Activated naive CD4-positive, alpha-beta T cell treated with anti-CD3 and anti-CD28 coated beads, Interleukin-2, amount 50 U/mL, for 72 hours (primary cell): ENCODE measurements at regions not wholly inside any gene's neighbourhood (a gene's known extent, or its start where the extent isn't known, plus 50 kb on each side); places are given as distances from the start of the nearest gene placed in this dataset.
"Not testable (repeated sequence)": the region's sequence is repeated elsewhere in the genome, so short reads cannot be mapped to it uniquely, and the experiment has no call there.

Experiments used
- ATAC-seq, 2 donors: fragments of 150-1000 bp; cut with Tn5 transposase; 2 replicates each; pipeline ENCODE4 v1.10.0; 2021; ENCODE audit warnings: mild to moderate bottlenecking in 2 of 2, moderate library complexity in 2 of 2
- DNase-seq, 2 donors: peaks; one replicate each; pipeline ENCODE4 v3.0.0; 2021 to 2022; ENCODE audit warnings: low spot score in 2 of 2
- H3K27ac Mint-ChIP-seq, 2 donors: one replicate each; pipeline ENCODE4 v1.8.0; 2022; ENCODE audit warnings: mild to moderate bottlenecking in 2 of 2, mixed read lengths in 2 of 2
- H3K36me3 Mint-ChIP-seq, 2 donors: one replicate each; pipeline ENCODE4 v1.8.0; 2022; ENCODE audit warnings: mixed read lengths in 2 of 2
- H3K9me3 Mint-ChIP-seq, 2 donors: one replicate each; pipeline ENCODE4 v1.8.0; 2022; ENCODE audit warnings: mixed read lengths in 2 of 2

DNA sequence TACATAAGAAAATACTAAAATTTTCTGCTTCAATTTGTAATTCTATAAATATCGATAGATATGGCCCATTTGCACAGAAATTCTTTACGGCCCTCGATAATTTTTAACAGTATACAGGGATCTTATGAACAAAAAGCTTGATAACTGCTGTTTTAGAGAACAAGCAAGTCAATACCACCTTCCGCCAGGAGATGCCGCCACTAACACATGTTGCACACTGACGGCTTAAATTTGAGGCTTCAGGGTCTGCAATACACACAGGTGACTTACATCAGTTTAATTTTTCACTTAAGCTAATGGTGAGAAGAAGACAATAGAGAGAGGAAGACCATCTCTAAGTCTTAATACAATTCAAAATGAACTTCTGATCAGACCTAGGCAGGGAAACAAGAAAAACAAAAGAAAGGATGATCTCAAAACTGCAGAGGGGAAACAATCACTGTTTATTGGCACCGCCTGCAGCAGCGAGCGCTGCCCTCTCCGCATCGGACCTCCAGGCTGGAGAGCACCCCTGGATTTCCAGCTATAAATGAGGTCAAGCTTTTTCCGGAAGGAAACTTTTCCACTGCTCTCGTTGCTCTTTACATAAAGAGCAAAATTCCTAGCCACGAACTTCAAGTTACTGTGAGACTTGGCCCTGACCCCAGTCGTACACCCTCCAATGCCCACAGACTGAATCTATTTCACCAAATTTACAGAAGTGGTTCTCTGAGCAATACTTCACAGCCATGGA, 53.9 kb downstream of the OTOR start:
- peaks cover 0 to under 1% of the 10 kb centered on the region in 2 donors for H3K36me3 Mint-ChIP-seq
- no peak overlapping the region for H3K27ac Mint-ChIP-seq
- ATAC-seq (peak in 1 of 2 donors; percentile 44), DNase-seq (peak in 1 of 2 donors; percentile 68)
- no peaks in the 10 kb centered on the region for H3K9me3 Mint-ChIP-seq

DNA sequence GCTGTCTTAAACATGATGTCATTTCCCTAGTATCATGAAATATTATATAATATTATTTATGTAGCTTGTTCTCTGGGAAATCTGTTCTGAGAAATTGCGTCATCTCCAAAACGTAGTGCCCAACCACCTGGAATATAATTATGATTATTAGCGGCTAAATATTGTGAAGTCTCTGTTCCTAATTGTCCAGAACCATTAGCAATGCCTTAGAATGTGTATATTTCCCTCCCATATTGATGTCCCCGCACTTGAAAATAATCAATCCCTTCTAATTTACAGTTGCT, 54.4 kb downstream of the OTOR start:
- no peaks in the 10 kb centered on the region for H3K9me3 Mint-ChIP-seq
- no peak for ATAC-seq
- peaks cover 0 to 4% of the 10 kb centered on the region in 2 donors for H3K36me3 Mint-ChIP-seq
- no peak for DNase-seq
- H3K27ac Mint-ChIP-seq, result no peak overlapping the region

DNA sequence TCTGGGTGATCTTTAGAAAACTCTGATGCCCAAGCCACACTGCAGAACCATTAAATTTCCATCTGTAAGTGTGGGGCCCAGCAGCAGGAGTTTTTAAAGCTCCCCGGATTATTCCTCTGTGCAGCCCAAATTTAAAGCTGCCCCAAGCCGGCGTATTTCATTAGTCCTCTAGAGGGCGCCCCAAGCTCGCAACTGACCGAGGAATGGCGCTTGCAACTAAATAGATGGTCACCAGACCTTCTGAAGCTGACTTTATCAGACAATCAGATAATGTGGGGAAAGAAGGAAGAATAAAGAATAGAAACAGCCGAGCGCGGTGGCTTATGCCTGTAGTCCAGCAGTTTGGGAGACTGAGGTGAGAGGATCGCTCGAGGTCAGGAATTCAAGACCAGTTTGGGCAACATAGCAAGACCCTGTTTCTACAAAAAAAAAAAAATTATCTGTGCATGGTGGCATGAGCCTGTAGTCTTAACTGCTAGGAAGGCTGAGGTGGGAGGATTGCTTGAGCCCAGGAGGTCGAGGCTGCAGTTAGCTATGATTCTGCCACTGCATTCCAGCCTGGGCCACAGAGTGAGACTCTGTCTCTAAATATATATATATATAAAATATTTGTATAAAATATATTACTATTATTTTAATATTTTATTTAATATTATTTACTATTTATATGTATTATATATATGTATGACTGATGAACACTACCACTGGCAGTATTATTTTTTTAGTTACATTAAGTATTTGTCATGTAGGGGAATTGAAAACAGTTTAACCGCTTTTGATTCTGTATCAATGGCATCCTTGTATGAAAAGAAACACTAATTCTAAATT, 56.0 kb downstream of the OTOR start:
- DNase-seq (peak in 1 of 2 donors; percentile 61), ATAC-seq (peak in 1 of 2 donors; percentile 46)
- peaks cover 0 to 4% of the 10 kb centered on the region in 2 donors for H3K36me3 Mint-ChIP-seq
- no peak overlapping the region for H3K27ac Mint-ChIP-seq
- no peaks in the 10 kb centered on the region for H3K9me3 Mint-ChIP-seq

- Mint-ChIP-seq H3K27ac (no peak overlapping the region), H3K9me3 (no peaks in the 10 kb centered on the region), H3K36me3 (peaks cover 0 to 4% of the 10 kb centered on the region in 2 donors)
- DNase-seq (no peak), ATAC-seq (no peak)
Measured at GRCh38 chr20:16804793-16805187, 56.6 kb downstream of the OTOR start.

- H3K27ac Mint-ChIP-seq, result no peak overlapping the region
- H3K36me3 Mint-ChIP-seq, result peaks cover 0 to 4% of the 10 kb centered on the region in 2 donors
- ATAC-seq, result no peak
- H3K9me3 Mint-ChIP-seq, result no peaks in the 10 kb centered on the region
- no peak for DNase-seq
Measured at GRCh38 chr20:16806061-16806460, 57.9 kb downstream of the OTOR start.

DNA sequence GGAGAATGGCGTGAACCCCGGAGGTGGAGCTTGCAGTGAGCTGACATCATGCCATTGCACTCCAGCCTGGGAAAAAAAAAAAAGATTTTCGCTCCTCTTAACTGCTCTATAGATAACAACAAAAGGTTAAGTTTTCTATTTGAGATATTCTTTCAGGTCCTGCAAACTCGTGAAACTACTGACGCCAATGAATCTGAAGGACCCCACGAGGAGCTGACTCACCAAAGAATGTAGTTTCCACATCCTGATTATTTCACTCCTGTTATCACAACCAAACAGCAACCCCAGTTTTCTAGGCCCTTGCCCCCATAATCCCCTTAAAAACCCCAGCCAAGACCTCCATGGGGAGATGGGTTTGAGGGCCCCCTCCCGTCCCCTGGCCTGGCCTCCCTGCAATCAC, 58.7 kb downstream of the OTOR start:
- H3K36me3 Mint-ChIP-seq, result peaks cover 0 to 4% of the 10 kb centered on the region in 2 donors

DNA sequence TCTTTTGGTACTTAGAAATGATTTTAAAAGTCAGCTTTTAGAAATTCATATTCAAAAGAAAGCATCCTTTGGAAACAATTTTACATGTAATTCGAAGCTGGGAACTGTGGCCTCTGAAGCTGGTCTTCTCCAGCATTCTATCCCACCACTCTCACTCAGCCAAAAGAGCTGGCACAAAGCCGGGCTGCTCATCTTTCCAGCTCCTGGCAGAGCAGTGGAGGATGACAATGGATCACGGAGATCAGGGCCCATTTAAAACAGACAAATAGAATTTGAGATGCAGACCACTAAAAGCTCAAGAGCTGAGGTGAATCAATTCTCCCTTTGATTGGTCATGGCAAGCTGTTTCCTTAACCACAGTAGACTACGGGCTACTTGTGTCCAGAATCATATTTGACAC, 60.6 kb downstream of the OTOR start:
- Mint-ChIP-seq H3K27ac (no peak overlapping the region), H3K9me3 (no peaks in the 10 kb centered on the region)
- ATAC-seq, result no peak

More for the DNA sequence above, 58.7 kb downstream of the OTOR start:
- no peaks in the 10 kb centered on the region for H3K9me3 Mint-ChIP-seq
- peak overlapping the region in 1 of 2 donors; percentile 57 for H3K27ac Mint-ChIP-seq
- ATAC-seq, result no peak
- DNase-seq, result no peak

DNA sequence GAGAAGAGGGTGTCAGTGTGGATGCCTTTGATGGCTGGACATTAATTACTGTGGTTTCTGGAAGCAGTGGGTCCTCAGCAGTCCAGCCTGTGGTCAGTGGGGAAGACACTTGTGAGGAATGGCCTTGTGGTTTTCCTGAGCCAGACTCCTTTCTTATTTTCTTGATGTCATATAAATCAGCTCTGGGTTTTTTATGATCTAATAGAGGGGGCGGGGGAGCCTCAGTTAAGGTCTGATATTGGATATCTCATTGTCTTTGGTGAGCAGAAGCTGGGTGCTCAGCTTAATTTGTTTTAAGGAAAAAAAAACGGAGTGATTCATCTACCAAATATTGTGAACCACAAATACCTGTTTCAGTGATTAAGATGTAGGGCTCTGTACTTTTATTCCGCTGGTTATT, 62.1 kb downstream of the OTOR start:
- ATAC-seq (no peak), DNase-seq (no peak)
- peaks cover 0 to 4% of the 10 kb centered on the region in 2 donors for H3K36me3 Mint-ChIP-seq
- no peaks in the 10 kb centered on the region for H3K9me3 Mint-ChIP-seq
- H3K27ac Mint-ChIP-seq, result no peak overlapping the region

More for the DNA sequence above, 60.6 kb downstream of the OTOR start:
- H3K36me3 Mint-ChIP-seq, result peaks cover 0 to 4% of the 10 kb centered on the region in 2 donors
- DNase-seq, result no peak

GRCh38 chr20:16816192-16816591, 68.0 kb downstream of the OTOR start:
- no peak overlapping the region for H3K27ac Mint-ChIP-seq
- no peak for ATAC-seq
- H3K9me3 Mint-ChIP-seq, result no peaks in the 10 kb centered on the region
- H3K36me3 Mint-ChIP-seq, result no peaks in the 10 kb centered on the region
- DNase-seq, result no peak

DNA sequence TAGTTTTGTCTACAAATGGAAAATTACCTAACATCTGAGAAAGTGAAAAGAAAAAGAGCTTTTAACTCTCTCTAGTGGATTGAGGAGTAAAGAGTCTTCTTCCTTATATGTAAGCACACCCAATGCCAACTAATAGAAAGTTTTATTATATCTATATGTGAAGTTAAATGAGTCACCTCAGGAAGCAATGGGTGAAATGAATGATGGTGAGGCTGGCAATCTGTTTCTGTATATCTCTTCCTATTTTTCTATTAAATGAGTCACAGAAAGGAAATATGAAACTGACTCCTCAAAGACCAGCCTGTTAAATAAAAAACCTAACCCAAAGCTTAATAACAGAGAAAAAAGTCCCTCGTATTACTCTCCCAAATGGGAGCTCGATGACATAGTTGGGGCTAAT, 71.3 kb downstream of the OTOR start:
- ATAC-seq (no peak), DNase-seq (no peak)
- no peaks in the 10 kb centered on the region for H3K36me3 Mint-ChIP-seq
- H3K9me3 Mint-ChIP-seq, result no peaks in the 10 kb centered on the region
- no peak overlapping the region for H3K27ac Mint-ChIP-seq

GRCh38 chr20:16821211-16822089, 73.3 kb downstream of the OTOR start:
- DNase-seq, result peak in 1 of 2 donors; percentile 33
- H3K27ac Mint-ChIP-seq, result no peak overlapping the region
- H3K36me3 Mint-ChIP-seq, result no peaks in the 10 kb centered on the region
- ATAC-seq, result peak in 1 of 2 donors; percentile 54
- H3K9me3 Mint-ChIP-seq, result no peaks in the 10 kb centered on the region

DNA sequence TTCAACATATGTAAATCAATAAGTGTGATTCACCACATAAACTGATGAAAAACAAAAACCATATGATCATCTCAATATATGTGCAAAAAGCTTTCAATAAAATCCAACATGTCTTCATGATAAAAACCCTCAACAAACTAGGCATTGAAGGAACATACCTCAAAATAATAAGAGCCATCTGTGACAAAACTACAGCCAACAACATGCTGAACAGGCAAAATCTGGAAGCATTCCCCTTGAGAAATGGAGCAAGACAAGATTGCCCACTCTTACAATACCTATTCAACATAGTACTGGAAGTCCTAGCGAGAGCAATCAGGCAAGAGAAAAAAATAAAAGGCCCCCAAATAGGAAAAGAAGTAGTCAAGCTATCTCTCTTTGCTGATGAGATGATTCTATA, 76.5 kb downstream of the OTOR start:
- DNase-seq (no peak), ATAC-seq (no peak)
- Mint-ChIP-seq H3K27ac (no peak overlapping the region), H3K36me3 (no peaks in the 10 kb centered on the region), H3K9me3 (no peaks in the 10 kb centered on the region)

- ATAC-seq (no peak), DNase-seq (no peak)
- Mint-ChIP-seq H3K27ac (no peak overlapping the region), H3K36me3 (no peaks in the 10 kb centered on the region), H3K9me3 (peaks cover 0 to 4% of the 10 kb centered on the region in 2 donors)
Measured at GRCh38 chr20:16828666-16829305, 80.6 kb downstream of the OTOR start.

DNA sequence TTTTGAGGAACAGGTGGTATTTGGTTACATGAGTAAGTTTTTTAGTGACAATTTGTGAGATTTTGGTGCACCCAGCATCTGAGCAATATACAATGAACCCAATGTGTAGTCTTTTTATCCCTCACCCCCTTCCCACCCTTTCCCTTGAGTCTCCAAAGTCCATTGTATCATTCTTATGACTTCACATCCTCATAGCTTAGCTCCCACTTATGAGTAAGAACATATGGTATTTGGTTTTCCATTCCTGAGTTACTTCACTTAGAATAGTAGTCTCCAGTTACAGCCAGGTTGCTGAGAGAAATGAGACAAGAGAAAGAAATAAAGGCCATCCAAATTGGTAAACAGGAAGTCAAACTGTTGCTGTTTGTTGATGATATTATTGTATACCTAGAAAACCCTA, 87.5 kb downstream of the OTOR start:
- H3K27ac Mint-ChIP-seq, H3K9me3 Mint-ChIP-seq, ATAC-seq, H3K36me3 Mint-ChIP-seq, DNase-seq: not testable (repeated sequence)

- no peaks in the 10 kb centered on the region for H3K9me3 Mint-ChIP-seq
- ATAC-seq, result no peak
- no peaks in the 10 kb centered on the region for H3K36me3 Mint-ChIP-seq
- no peak for DNase-seq
- H3K27ac Mint-ChIP-seq, result no peak overlapping the region
Measured at GRCh38 chr20:16842486-16843120, 94.4 kb downstream of the OTOR start.

DNA sequence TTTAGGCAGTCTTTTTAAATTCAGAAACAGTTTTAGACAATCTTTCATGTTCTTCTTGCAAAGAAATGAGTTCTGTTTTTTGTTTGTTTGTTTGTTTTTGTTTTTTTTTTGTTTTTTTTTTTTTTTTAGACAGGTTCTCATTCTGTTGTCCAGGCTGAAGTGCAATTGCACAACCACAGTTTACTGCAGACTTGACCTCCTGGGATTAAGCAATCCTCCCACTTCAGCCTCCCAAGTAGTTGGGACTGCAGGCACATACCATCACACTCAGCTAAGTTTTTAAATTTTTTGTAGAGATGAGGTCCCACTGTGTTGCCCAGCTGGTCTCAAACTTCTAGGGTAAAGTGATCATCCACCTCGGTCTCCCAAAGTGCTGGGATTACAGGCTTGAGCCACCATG, 96.2 kb downstream of the OTOR start:
- H3K27ac Mint-ChIP-seq, result no peak overlapping the region
- H3K9me3 Mint-ChIP-seq, result no peaks in the 10 kb centered on the region
- DNase-seq (no peak), ATAC-seq (no peak)
- H3K36me3 Mint-ChIP-seq, result no peaks in the 10 kb centered on the region
